Fibroblast of villous mesenchyme (primary cell): ENCODE measurements at regions not wholly inside any gene's neighbourhood (a gene's known extent, or its start where the extent isn't known, plus 50 kb on each side); places are given as distances from the start of the nearest gene placed in this dataset.

Experiments used
- DNase-seq: peaks from one replicate; pipeline ENCODE4 v3.0.0-alpha.2; 2010; ENCODE audit warnings: low read depth
- H3K4me3 ChIP-seq: 2 replicates; pipeline ENCODE4 v1.5.1; 2011; ENCODE audit warnings: low read depth, mild to moderate bottlenecking, low read length
- CTCF ChIP-seq: IDR thresholded peaks from 2 replicates; pipeline ENCODE4 v1.5.1; 2012; ENCODE audit warnings: low read depth, mild to moderate bottlenecking, low read length; ENCODE audit not compliant: insufficient read depth

GRCh38 chr6:108734271-108734922 is 113.8 kb upstream of the ARMC2 start:
- H3K4me3 ChIP-seq = no peak overlapping the region
- TF ChIP-seq CTCF = no peak
- DNase-seq = no peak

GRCh38 chr6:108735310-108736001 is 112.8 kb upstream of the ARMC2 start:
- TF ChIP-seq CTCF = no peak
- no peak overlapping the region for H3K4me3 ChIP-seq
- DNase-seq = no peak

GRCh38 chr6:108736002-108736361 is 112.2 kb upstream of the ARMC2 start:
- no peak for TF ChIP-seq CTCF
- H3K4me3 ChIP-seq = no peak overlapping the region
- DNase-seq = no peak

- no peak overlapping the region for H3K4me3 ChIP-seq
- TF ChIP-seq CTCF = no peak
Observed at GRCh38 chr6:108736832-108737231, 111.4 kb upstream of the ARMC2 start.

GRCh38 chr6:108737594-108738546 is 110.4 kb upstream of the ARMC2 start:
- TF ChIP-seq CTCF = no peak
- peak; percentile 95 for DNase-seq
- H3K4me3 ChIP-seq = peak overlapping the region; percentile 20

More at GRCh38 chr6:108736832-108737231, 111.4 kb upstream of the ARMC2 start:
- DNase-seq = peak; percentile 68

- no peak for DNase-seq
- H3K4me3 ChIP-seq = no peak overlapping the region
- TF ChIP-seq CTCF = no peak
Observed at GRCh38 chr6:108738684-108739416, 109.4 kb upstream of the ARMC2 start.
